ENCODE measurements at regions not wholly inside any gene's neighbourhood (a gene's known extent, or its start where the extent isn't known, plus 50 kb on each side); places are given as distances from the start of the nearest gene placed in this dataset.

GRCh38 chr7:25622695-25623094 lies 394.4 kb upstream of the NPVF start:
- CTCF ChIA-PET = no interaction called here
- H3K4me1 ChIP-seq (ENCODE audit: insufficient read depth, low read length) = peaks cover 18% of the 10 kb centered on the region
- ATAC-seq (ENCODE audit: poor library complexity) (no peak), DNase-seq (no peak)
- Mint-ChIP-seq H3K27ac (no peak overlapping the region), H3K36me3 (ENCODE audit: low read depth) (no peaks in the 10 kb centered on the region), H3K4me1 (ENCODE audit: low read depth) (peaks cover 42% of the 10 kb centered on the region), H3K27me3 (no peaks in the 10 kb centered on the region), H3K4me3 (no peak overlapping the region), H3K9me3 (no peaks in the 10 kb centered on the region)
- no peaks in the 10 kb centered on the region for H3K9me3 ChIP-seq (ENCODE audit: control insufficient read depth in 1 of 2, insufficient read depth in 1 of 2, low read length in 2 of 2)
- H3K36me3 ChIP-seq (ENCODE audit: insufficient read depth, low read length) = no peaks in the 10 kb centered on the region
- POLR2A ChIA-PET = no interaction called here
- H3K4me3 ChIP-seq (ENCODE audit: low read length) = no peak overlapping the region
- no peak overlapping the region for H3K27ac ChIP-seq (ENCODE audit: low read depth in 1 of 2, low read length in 2 of 2)
- intact Hi-C loops (cut with DNase I, micrococcal nuclease) = no loop called here
- H3K27me3 ChIP-seq (ENCODE audit: control insufficient read depth in 1 of 2, insufficient read depth in 2 of 2, low read length in 2 of 2) = no peaks in the 10 kb centered on the region
- TF ChIP-seq, protein P1, sequence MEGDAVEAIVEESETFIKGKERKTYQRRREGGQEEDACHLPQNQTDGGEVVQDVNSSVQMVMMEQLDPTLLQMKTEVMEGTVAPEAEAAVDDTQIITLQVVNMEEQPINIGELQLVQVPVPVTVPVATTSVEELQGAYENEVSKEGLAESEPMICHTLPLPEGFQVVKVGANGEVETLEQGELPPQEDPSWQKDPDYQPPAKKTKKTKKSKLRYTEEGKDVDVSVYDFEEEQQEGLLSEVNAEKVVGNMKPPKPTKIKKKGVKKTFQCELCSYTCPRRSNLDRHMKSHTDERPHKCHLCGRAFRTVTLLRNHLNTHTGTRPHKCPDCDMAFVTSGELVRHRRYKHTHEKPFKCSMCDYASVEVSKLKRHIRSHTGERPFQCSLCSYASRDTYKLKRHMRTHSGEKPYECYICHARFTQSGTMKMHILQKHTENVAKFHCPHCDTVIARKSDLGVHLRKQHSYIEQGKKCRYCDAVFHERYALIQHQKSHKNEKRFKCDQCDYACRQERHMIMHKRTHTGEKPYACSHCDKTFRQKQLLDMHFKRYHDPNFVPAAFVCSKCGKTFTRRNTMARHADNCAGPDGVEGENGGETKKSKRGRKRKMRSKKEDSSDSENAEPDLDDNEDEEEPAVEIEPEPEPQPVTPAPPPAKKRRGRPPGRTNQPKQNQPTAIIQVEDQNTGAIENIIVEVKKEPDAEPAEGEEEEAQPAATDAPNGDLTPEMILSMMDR (IDR thresholded peaks at IDR 0.05) = no peak

- no peaks in the 10 kb centered on the region for H3K9me3 Mint-ChIP-seq
- Histone ChIP-seq H3K36me3 (ENCODE audit: insufficient read depth, low read length) (no peaks in the 10 kb centered on the region), H3K27me3 (ENCODE audit: control insufficient read depth in 1 of 2, insufficient read depth in 2 of 2, low read length in 2 of 2) (no peaks in the 10 kb centered on the region), H3K4me1 (ENCODE audit: insufficient read depth, low read length) (peaks cover 18% of the 10 kb centered on the region), H3K9me3 (ENCODE audit: control insufficient read depth in 1 of 2, insufficient read depth in 1 of 2, low read length in 2 of 2) (no peaks in the 10 kb centered on the region), H3K27ac (ENCODE audit: low read depth in 1 of 2, low read length in 2 of 2) (no peak overlapping the region), H3K4me3 (ENCODE audit: low read length) (no peak overlapping the region)
- DNase-seq (no peak), ATAC-seq (ENCODE audit: poor library complexity) (no peak)
- no peak overlapping the region for H3K4me3 Mint-ChIP-seq
- TF ChIP-seq, protein P1 (IDR thresholded peaks at IDR 0.05) = no peak
- intact Hi-C loops (cut with DNase I, micrococcal nuclease) = no loop called here
- no peak overlapping the region for H3K27ac Mint-ChIP-seq
- no peaks in the 10 kb centered on the region for H3K36me3 Mint-ChIP-seq (ENCODE audit: low read depth)
- POLR2A ChIA-PET = no interaction called here
- CTCF ChIA-PET = no interaction called here
- H3K4me1 Mint-ChIP-seq (ENCODE audit: low read depth) = peaks cover 31% of the 10 kb centered on the region
- no peaks in the 10 kb centered on the region for H3K27me3 Mint-ChIP-seq
Measured at GRCh38 chr7:25624051-25624450, 395.8 kb upstream of the NPVF start.

DNA sequence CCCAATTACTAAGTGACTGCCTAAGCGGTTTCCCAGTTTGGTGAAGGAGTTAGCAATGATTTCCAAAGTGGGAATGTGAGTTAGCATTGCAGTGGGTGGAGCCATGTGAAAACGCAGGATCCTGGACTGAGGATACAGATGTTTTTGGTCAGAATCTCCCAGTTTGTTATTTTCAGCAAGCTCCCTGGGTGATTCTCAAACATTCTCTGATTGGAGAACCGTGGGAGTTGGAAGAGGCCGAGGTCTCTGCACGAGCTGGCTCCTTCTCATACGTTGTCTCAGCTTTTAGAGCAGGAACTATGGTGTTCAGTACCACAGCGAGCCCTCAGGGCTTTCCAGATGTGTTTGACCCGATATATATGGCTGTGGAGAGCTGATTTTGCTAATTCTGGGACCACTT lies 396.5 kb upstream of the NPVF start:
- ATAC-seq (ENCODE audit: poor library complexity) = no peak
- Mint-ChIP-seq H3K9me3 (no peaks in the 10 kb centered on the region), H3K4me1 (ENCODE audit: low read depth) (peaks cover 23% of the 10 kb centered on the region), H3K4me3 (no peak overlapping the region), H3K27me3 (no peaks in the 10 kb centered on the region), H3K27ac (no peak overlapping the region), H3K36me3 (ENCODE audit: low read depth) (no peaks in the 10 kb centered on the region)
- DNase-seq = no peak
- H3K27me3 ChIP-seq (ENCODE audit: control insufficient read depth in 1 of 2, insufficient read depth in 2 of 2, low read length in 2 of 2) = no peaks in the 10 kb centered on the region
- intact Hi-C loops (cut with DNase I, micrococcal nuclease) = no loop called here
- H3K9me3 ChIP-seq (ENCODE audit: control insufficient read depth in 1 of 2, insufficient read depth in 1 of 2, low read length in 2 of 2) = no peaks in the 10 kb centered on the region
- H3K36me3 ChIP-seq (ENCODE audit: insufficient read depth, low read length) = no peaks in the 10 kb centered on the region
- no peak overlapping the region for H3K4me3 ChIP-seq (ENCODE audit: low read length)
- POLR2A ChIA-PET = no interaction called here
- peaks cover 18% of the 10 kb centered on the region for H3K4me1 ChIP-seq (ENCODE audit: insufficient read depth, low read length)
- no peak overlapping the region for H3K27ac ChIP-seq (ENCODE audit: low read depth in 1 of 2, low read length in 2 of 2)
- CTCF ChIA-PET = no interaction called here
- TF ChIP-seq, protein P1 (IDR thresholded peaks at IDR 0.05) = no peak
